ENCODE measurements at regions not wholly inside any gene's neighbourhood (a gene's known extent, or its start where the extent isn't known, plus 50 kb on each side); places are given as distances from the start of the nearest gene placed in this dataset.
"Not testable (repeated sequence)": the region's sequence is repeated elsewhere in the genome, so short reads cannot be mapped to it uniquely, and the experiment has no call there.

DNA sequence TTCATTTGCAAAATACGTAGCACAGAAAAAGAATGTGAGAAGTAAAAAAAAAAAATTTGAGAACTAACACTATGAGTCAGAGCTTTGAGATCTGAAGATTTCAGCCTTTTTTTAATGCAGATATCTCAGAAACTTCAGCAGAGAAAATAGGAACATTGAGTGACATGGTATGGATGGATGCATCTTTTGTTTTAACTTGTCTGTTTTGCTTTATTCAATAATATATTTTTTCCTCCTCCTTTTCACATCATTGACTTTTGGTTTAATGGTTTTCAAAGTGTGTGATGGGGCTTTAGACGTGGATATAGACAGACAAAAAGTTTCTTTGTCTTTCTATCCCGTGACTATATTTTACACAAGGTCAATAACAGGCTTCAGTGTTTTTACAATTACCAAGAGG lies 426.7 kb upstream of the FRG2C start:
- TF ChIP-seq, protein P1, sequence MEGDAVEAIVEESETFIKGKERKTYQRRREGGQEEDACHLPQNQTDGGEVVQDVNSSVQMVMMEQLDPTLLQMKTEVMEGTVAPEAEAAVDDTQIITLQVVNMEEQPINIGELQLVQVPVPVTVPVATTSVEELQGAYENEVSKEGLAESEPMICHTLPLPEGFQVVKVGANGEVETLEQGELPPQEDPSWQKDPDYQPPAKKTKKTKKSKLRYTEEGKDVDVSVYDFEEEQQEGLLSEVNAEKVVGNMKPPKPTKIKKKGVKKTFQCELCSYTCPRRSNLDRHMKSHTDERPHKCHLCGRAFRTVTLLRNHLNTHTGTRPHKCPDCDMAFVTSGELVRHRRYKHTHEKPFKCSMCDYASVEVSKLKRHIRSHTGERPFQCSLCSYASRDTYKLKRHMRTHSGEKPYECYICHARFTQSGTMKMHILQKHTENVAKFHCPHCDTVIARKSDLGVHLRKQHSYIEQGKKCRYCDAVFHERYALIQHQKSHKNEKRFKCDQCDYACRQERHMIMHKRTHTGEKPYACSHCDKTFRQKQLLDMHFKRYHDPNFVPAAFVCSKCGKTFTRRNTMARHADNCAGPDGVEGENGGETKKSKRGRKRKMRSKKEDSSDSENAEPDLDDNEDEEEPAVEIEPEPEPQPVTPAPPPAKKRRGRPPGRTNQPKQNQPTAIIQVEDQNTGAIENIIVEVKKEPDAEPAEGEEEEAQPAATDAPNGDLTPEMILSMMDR (conservative IDR thresholded peaks at IDR 0.05; ENCODE audit: low read length): no peak
- no peak overlapping the region for H3K4me3 ChIP-seq (ENCODE audit: low read length)

DNA sequence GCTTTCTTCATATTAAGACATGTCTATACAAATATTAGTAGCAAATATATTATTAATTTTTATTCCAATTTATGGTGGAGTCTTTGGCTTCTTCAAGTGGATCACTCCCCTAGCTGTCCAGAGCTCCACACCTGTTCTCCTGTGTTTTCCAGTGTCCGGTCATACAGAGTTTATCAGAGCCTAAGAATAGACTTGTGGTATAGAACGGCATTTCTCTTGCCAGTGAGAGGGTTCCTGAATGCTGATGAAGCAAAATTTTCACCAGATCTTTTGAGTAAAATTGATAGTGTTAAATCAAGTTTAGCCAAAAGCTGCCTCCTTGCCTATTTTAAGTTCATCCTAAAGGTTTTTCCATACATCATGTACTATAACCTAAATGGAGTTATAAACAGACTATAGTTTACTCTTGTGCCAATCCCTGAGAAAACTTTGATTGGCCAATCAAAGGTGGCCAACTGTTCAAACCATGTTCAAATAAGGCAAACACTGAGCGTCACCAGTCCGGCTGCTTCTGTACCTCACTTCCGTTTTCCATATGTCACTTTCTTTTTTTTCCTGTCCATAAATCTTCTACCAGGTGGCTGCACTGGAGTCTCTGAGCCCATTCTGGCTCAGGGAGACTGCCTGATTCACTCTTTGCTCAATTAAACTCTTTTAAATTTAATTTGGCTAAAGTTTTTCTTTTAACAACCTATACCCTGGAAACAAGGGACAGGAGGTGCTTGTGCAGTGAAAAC lies 422.7 kb upstream of the FRG2C start:
- H3K4me3 ChIP-seq (ENCODE audit: low read length); DNase-seq (ENCODE audit: low read depth): not testable (repeated sequence)

More for the DNA sequence above, 426.7 kb upstream of the FRG2C start:
- no peak for DNase-seq (ENCODE audit: low read depth)

DNA sequence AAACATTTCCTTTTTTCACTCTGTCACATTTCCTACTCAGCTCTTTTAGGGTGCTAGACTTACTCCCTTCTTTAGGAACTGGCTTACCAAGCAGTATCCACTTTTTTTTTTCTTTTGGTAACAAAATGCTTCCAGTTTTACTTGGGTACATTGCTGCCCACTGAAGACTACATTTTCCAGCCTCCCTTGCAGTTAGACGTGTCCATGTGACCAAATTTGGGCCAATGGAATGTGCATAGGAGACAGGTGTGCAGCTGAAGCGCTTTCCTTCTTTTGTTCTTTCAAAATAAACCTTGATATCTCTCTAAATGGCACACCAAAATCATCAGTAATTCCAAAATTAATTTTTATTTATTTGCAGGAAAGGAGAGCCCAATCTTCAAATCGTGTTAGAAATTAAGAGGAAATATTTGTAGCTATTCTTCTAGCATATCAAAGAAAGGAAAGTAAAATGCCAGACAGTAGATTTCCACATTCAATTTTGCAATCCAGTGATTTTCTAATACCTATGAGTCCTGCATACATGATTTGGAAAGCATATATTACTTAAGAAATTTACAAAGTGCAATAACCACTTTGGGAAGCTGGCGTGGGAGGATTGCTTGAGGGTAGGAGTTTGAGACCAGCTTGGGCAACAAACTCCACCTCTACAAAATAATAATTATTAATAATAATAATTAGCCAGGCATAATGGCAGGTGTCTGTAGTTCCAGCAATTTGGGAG lies 422.0 kb upstream of the FRG2C start:
- no peak for DNase-seq (ENCODE audit: low read depth)
- no peak overlapping the region for H3K4me3 ChIP-seq (ENCODE audit: low read length)
- TF ChIP-seq, protein P1 (conservative IDR thresholded peaks at IDR 0.05; ENCODE audit: low read length): no peak

DNA sequence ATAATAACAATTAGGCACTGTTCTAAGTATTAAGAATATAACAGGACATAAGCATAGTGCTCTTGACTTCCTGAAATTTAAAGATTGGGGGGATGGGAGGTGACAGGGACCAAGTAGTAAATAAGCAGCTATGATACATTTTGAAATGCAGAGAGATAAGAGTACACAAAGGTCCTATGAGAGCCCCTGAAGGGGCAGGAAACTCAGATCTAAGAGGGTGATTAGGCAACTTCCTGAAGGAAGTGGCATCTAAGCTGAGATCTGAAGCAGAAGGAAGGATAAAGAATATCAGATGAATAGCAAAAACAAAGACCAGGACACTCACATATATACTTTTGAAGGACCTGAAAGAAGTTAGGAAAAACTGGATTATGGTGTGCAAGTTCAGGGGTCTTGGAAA lies 415.2 kb upstream of the FRG2C start:
- DNase-seq (ENCODE audit: low read depth): no peak
- TF ChIP-seq, protein P1 (conservative IDR thresholded peaks at IDR 0.05; ENCODE audit: low read length): no peak
- H3K4me3 ChIP-seq (ENCODE audit: low read length): no peak overlapping the region

DNA sequence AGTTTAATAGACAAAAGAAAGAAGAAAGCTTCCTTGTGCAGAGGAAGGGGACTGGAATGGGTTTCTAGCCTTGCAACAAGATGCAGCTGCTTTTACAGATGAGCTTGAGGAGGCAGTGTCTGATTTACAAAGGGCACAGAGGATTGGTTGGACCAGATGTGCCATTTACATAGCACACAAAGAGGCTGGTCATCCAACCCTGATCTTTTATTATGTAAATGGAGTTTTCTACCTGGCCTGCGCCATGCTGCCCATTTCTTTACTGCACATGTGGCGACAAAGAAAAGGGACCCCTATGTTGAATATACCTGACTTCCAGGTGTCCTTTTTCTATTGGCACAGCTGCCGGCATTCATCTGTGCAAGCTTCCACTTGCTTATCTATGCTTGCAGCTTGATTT lies 409.4 kb upstream of the FRG2C start:
- no peak for DNase-seq (ENCODE audit: low read depth)
- TF ChIP-seq, protein P1 (conservative IDR thresholded peaks at IDR 0.05; ENCODE audit: low read length): no peak

DNA sequence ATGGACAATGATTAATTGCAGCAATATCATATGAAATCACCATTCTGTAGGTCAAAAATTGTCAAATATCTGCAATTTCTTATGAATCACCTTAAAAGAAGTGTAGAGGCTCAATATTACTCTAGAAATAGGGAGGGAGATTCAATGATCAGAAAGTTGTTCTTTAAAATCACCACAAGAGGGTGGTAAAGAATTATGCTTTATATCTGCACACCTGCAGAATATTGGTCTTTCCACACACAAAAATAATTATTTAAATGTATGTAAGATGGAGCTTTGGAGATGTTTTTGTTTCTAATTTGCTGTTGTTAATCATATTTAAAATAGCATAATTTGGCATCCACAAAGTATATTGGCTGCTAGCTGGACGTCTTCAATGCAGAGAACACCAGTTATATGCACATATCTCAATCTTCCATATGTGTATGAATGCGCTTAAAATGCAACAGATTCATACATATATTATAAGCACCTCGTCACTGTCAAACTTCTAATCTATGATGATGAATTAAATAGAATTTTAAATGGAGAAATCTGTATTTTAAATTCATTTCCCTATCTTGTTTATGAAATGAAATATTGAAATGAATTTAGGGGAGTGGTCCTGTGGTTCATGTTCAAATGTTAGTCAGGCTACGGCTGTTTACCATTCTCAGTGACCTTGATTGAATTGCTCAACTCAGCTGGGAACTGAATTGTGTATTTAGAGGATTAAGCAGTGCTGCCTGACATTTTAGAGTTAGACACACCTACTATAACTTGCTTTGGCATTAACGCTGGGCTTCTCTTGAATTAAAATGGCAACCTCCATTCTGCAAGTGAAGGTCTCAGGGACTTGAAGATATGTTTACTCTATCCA lies 405.1 kb upstream of the FRG2C start:
- DNase-seq (ENCODE audit: low read depth): peak; percentile 12
- TF ChIP-seq, protein P1 (conservative IDR thresholded peaks at IDR 0.05; ENCODE audit: low read length): peak; percentile 53
- H3K4me3 ChIP-seq (ENCODE audit: low read length): not testable (repeated sequence)

More for the DNA sequence above, 409.4 kb upstream of the FRG2C start:
- no peak overlapping the region for H3K4me3 ChIP-seq (ENCODE audit: low read length)

DNA sequence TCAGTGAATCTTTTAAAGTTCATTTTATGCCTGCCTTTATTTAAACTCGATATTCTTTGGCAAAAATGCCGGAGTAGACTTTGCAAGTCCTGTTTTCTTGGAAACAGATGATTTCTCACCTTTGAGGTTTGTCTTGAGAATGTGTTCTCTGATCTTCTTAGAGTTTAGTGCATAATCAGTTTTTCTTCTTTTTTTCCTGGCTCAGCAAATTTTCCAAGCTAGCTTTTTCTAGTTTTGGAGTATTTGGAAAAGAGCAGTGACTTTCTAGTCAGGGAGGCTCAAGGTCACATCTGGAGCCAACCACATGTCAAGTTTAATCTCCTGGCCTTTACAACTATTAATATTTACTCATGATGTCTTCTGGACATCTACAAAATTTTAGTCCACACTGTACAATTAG lies 403.2 kb upstream of the FRG2C start:
- not testable (repeated sequence) for H3K4me3 ChIP-seq (ENCODE audit: low read length); DNase-seq (ENCODE audit: low read depth)

All from AG10803 (cell line).